Stimulated activated naive CD8-positive, alpha-beta T cell treated with anti-CD3 and anti-CD28 coated beads, Interleukin-15, Interleukin-2, amounts not matched to agents 100 ng/mL and 50 ng/mL, for 24 hours (primary cell): ENCODE measurements at regions not wholly inside any gene's neighbourhood (a gene's known extent, or its start where the extent isn't known, plus 50 kb on each side); places are given as distances from the start of the nearest gene placed in this dataset.

Source experiments
- H3K27ac Mint-ChIP-seq: one replicate; pipeline ENCODE4 v1.8.0; 2021; ENCODE audit warnings: mild to moderate bottlenecking, mixed read lengths
- H3K27me3 Mint-ChIP-seq: one replicate; pipeline ENCODE4 v1.8.0; 2021; ENCODE audit warnings: mixed read lengths
- H3K36me3 Mint-ChIP-seq: one replicate; pipeline ENCODE4 v1.8.0; 2021; ENCODE audit warnings: low read depth, mixed read lengths
- H3K4me1 Mint-ChIP-seq: one replicate; pipeline ENCODE4 v1.8.0; 2021; ENCODE audit warnings: low read depth, mixed read lengths
- H3K4me3 Mint-ChIP-seq: one replicate; pipeline ENCODE4 v1.8.0; 2021; ENCODE audit warnings: mild to moderate bottlenecking, mixed read lengths
- H3K9me3 Mint-ChIP-seq: one replicate; pipeline ENCODE4 v1.8.0; 2021; ENCODE audit warnings: mixed read lengths

GRCh38 chr15:97114900-97115760 is 784.6 kb downstream of the NR2F2 start:
- H3K27me3 Mint-ChIP-seq = no peaks in the 10 kb centered on the region
- H3K4me3 Mint-ChIP-seq = no peak overlapping the region
- H3K27ac Mint-ChIP-seq = no peak overlapping the region

GRCh38 chr15:97115761-97116070 is 785.2 kb downstream of the NR2F2 start:
- Mint-ChIP-seq H3K27ac (no peak overlapping the region), H3K9me3 (peaks cover 6% of the 10 kb centered on the region), H3K36me3 (no peaks in the 10 kb centered on the region), H3K4me3 (no peak overlapping the region), H3K4me1 (no peaks in the 10 kb centered on the region), H3K27me3 (no peaks in the 10 kb centered on the region)

More at GRCh38 chr15:97114900-97115760, 784.6 kb downstream of the NR2F2 start:
- Mint-ChIP-seq H3K9me3 (peaks cover 6% of the 10 kb centered on the region), H3K4me1 (no peaks in the 10 kb centered on the region), H3K36me3 (no peaks in the 10 kb centered on the region)

GRCh38 chr15:97124790-97125189 is 794.3 kb downstream of the NR2F2 start:
- H3K27ac Mint-ChIP-seq = no peak overlapping the region
- H3K27me3 Mint-ChIP-seq = no peaks in the 10 kb centered on the region
- peaks cover 4% of the 10 kb centered on the region for H3K9me3 Mint-ChIP-seq
- no peaks in the 10 kb centered on the region for H3K4me1 Mint-ChIP-seq
- H3K36me3 Mint-ChIP-seq = no peaks in the 10 kb centered on the region
- no peak overlapping the region for H3K4me3 Mint-ChIP-seq

- no peaks in the 10 kb centered on the region for H3K36me3 Mint-ChIP-seq
- H3K9me3 Mint-ChIP-seq = peaks cover 4% of the 10 kb centered on the region
- no peaks in the 10 kb centered on the region for H3K27me3 Mint-ChIP-seq
- H3K27ac Mint-ChIP-seq = no peak overlapping the region
- no peaks in the 10 kb centered on the region for H3K4me1 Mint-ChIP-seq
- H3K4me3 Mint-ChIP-seq = no peak overlapping the region
Measured at GRCh38 chr15:97126553-97127233, 796.2 kb downstream of the NR2F2 start.

- Mint-ChIP-seq H3K9me3 (peaks cover 8% of the 10 kb centered on the region), H3K4me1 (no peaks in the 10 kb centered on the region), H3K27me3 (no peaks in the 10 kb centered on the region), H3K4me3 (no peak overlapping the region), H3K36me3 (no peaks in the 10 kb centered on the region), H3K27ac (no peak overlapping the region)
Measured at GRCh38 chr15:97129674-97130073, 799.2 kb downstream of the NR2F2 start.

GRCh38 chr15:97140216-97140615 is 809.7 kb downstream of the NR2F2 start:
- Mint-ChIP-seq H3K27ac (no peak overlapping the region), H3K36me3 (no peaks in the 10 kb centered on the region), H3K4me3 (no peak overlapping the region), H3K27me3 (no peaks in the 10 kb centered on the region), H3K9me3 (peaks cover 12% of the 10 kb centered on the region), H3K4me1 (no peaks in the 10 kb centered on the region)

GRCh38 chr15:97141360-97141759 is 810.9 kb downstream of the NR2F2 start:
- Mint-ChIP-seq H3K27me3 (no peaks in the 10 kb centered on the region), H3K27ac (no peak overlapping the region), H3K9me3 (peaks cover 6% of the 10 kb centered on the region), H3K4me1 (no peaks in the 10 kb centered on the region), H3K36me3 (no peaks in the 10 kb centered on the region), H3K4me3 (no peak overlapping the region)

GRCh38 chr15:97141871-97142270 is 811.4 kb downstream of the NR2F2 start:
- peaks cover 4% of the 10 kb centered on the region for H3K9me3 Mint-ChIP-seq
- no peak overlapping the region for H3K27ac Mint-ChIP-seq
- no peaks in the 10 kb centered on the region for H3K27me3 Mint-ChIP-seq
- H3K36me3 Mint-ChIP-seq = no peaks in the 10 kb centered on the region
- H3K4me3 Mint-ChIP-seq = no peak overlapping the region
- no peaks in the 10 kb centered on the region for H3K4me1 Mint-ChIP-seq

GRCh38 chr15:97143592-97144376 is 813.3 kb downstream of the NR2F2 start:
- no peaks in the 10 kb centered on the region for H3K4me1 Mint-ChIP-seq
- no peaks in the 10 kb centered on the region for H3K36me3 Mint-ChIP-seq
- H3K9me3 Mint-ChIP-seq = peaks cover 4% of the 10 kb centered on the region
- H3K27ac Mint-ChIP-seq = no peak overlapping the region
- no peak overlapping the region for H3K4me3 Mint-ChIP-seq
- H3K27me3 Mint-ChIP-seq = no peaks in the 10 kb centered on the region

- H3K27ac Mint-ChIP-seq = no peak overlapping the region
- H3K27me3 Mint-ChIP-seq = no peaks in the 10 kb centered on the region
- H3K4me1 Mint-ChIP-seq = no peaks in the 10 kb centered on the region
- H3K4me3 Mint-ChIP-seq = no peak overlapping the region
- H3K9me3 Mint-ChIP-seq = peaks cover 4% of the 10 kb centered on the region
- H3K36me3 Mint-ChIP-seq = no peaks in the 10 kb centered on the region
Measured at GRCh38 chr15:97144377-97144711, 813.8 kb downstream of the NR2F2 start.

GRCh38 chr15:97146929-97147870 is 813.3 kb upstream of the ARRDC4 start:
- Mint-ChIP-seq H3K27ac (no peak overlapping the region), H3K4me1 (no peaks in the 10 kb centered on the region), H3K9me3 (peaks cover 4% of the 10 kb centered on the region), H3K4me3 (no peak overlapping the region), H3K36me3 (no peaks in the 10 kb centered on the region), H3K27me3 (no peaks in the 10 kb centered on the region)

- H3K27me3 Mint-ChIP-seq = no peaks in the 10 kb centered on the region
- H3K27ac Mint-ChIP-seq = no peak overlapping the region
- H3K4me3 Mint-ChIP-seq = no peak overlapping the region
- no peaks in the 10 kb centered on the region for H3K9me3 Mint-ChIP-seq
- no peaks in the 10 kb centered on the region for H3K4me1 Mint-ChIP-seq
- no peaks in the 10 kb centered on the region for H3K36me3 Mint-ChIP-seq
Measured at GRCh38 chr15:97153356-97153965, 807.0 kb upstream of the ARRDC4 start.

GRCh38 chr15:97156739-97157265 is 803.7 kb upstream of the ARRDC4 start:
- H3K9me3 Mint-ChIP-seq = peaks cover 3% of the 10 kb centered on the region
- H3K4me1 Mint-ChIP-seq = no peaks in the 10 kb centered on the region
- no peak overlapping the region for H3K4me3 Mint-ChIP-seq
- no peaks in the 10 kb centered on the region for H3K27me3 Mint-ChIP-seq
- no peak overlapping the region for H3K27ac Mint-ChIP-seq
- H3K36me3 Mint-ChIP-seq = no peaks in the 10 kb centered on the region
